ENCODE measurements at regions not wholly inside any gene's neighbourhood (a gene's known extent, or its start where the extent isn't known, plus 50 kb on each side); places are given as distances from the start of the nearest gene placed in this dataset.

GRCh38 chr1:219273088-219273686, 99.5 kb downstream of the LYPLAL1 start:
- Mint-ChIP-seq H3K4me1 (peaks cover 4% of the 10 kb centered on the region), H3K36me3 (ENCODE audit: low read depth) (no peaks in the 10 kb centered on the region), H3K27ac (no peak overlapping the region), H3K4me3 (no peak overlapping the region), H3K27me3 (ENCODE audit: insufficient read depth) (no peaks in the 10 kb centered on the region), H3K9me3 (no peaks in the 10 kb centered on the region)
- H3K9ac ChIP-seq (ENCODE audit: extremely low read depth, low read length, poor library complexity, severe bottlenecking): no peak overlapping the region
- WGBS, 2 experiments (ENCODE audit: insufficient coverage in 1 of 2, insufficient read length in 1 of 2): 99 to 100% methylated on average over 1 to 3 of the region's 3 CpGs
- no peak for DNase-seq
- H3K27ac ChIP-seq (ENCODE audit: low read depth, low read length): no peak overlapping the region
- TF ChIP-seq, protein P1, sequence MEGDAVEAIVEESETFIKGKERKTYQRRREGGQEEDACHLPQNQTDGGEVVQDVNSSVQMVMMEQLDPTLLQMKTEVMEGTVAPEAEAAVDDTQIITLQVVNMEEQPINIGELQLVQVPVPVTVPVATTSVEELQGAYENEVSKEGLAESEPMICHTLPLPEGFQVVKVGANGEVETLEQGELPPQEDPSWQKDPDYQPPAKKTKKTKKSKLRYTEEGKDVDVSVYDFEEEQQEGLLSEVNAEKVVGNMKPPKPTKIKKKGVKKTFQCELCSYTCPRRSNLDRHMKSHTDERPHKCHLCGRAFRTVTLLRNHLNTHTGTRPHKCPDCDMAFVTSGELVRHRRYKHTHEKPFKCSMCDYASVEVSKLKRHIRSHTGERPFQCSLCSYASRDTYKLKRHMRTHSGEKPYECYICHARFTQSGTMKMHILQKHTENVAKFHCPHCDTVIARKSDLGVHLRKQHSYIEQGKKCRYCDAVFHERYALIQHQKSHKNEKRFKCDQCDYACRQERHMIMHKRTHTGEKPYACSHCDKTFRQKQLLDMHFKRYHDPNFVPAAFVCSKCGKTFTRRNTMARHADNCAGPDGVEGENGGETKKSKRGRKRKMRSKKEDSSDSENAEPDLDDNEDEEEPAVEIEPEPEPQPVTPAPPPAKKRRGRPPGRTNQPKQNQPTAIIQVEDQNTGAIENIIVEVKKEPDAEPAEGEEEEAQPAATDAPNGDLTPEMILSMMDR (conservative IDR thresholded peaks at IDR 0.05): no peak
- H3K27me3 ChIP-seq (ENCODE audit: control insufficient read depth, insufficient read depth, low read length, poor library complexity, severe bottlenecking): no peaks in the 10 kb centered on the region
- H3K4me3 ChIP-seq (ENCODE audit: low read length): no peak overlapping the region
- no peaks in the 10 kb centered on the region for H3K4me1 ChIP-seq (ENCODE audit: control insufficient read depth, insufficient read depth, low read length)
- no peaks in the 10 kb centered on the region for H3K36me3 ChIP-seq (ENCODE audit: control insufficient read depth, insufficient read depth, low read length)
- H3K9me3 ChIP-seq (ENCODE audit: control insufficient read depth, low read length): no peaks in the 10 kb centered on the region

GRCh38 chr1:219271818-219272535, 98.3 kb downstream of the LYPLAL1 start:
- Histone ChIP-seq H3K27me3 (ENCODE audit: control insufficient read depth, insufficient read depth, low read length, poor library complexity, severe bottlenecking) (no peaks in the 10 kb centered on the region), H3K27ac (ENCODE audit: low read depth, low read length) (no peak overlapping the region), H3K36me3 (ENCODE audit: control insufficient read depth, insufficient read depth, low read length) (no peaks in the 10 kb centered on the region), H3K4me1 (ENCODE audit: control insufficient read depth, insufficient read depth, low read length) (no peaks in the 10 kb centered on the region), H3K9ac (ENCODE audit: extremely low read depth, low read length, poor library complexity, severe bottlenecking) (no peak overlapping the region), H3K4me3 (ENCODE audit: low read length) (no peak overlapping the region), H3K9me3 (ENCODE audit: control insufficient read depth, low read length) (no peaks in the 10 kb centered on the region)
- H3K27ac Mint-ChIP-seq: no peak overlapping the region
- no peaks in the 10 kb centered on the region for H3K27me3 Mint-ChIP-seq (ENCODE audit: insufficient read depth)
- H3K4me1 Mint-ChIP-seq: peaks cover 4% of the 10 kb centered on the region
- H3K36me3 Mint-ChIP-seq (ENCODE audit: low read depth): no peaks in the 10 kb centered on the region
- TF ChIP-seq, protein P1 (conservative IDR thresholded peaks at IDR 0.05): no peak
- DNase-seq: no peak
- 78 to 93% methylated on average over 2 to 5 of the region's 5 CpGs for WGBS, 2 experiments (ENCODE audit: insufficient coverage in 1 of 2, insufficient read length in 1 of 2)
- H3K4me3 Mint-ChIP-seq: no peak overlapping the region
- no peaks in the 10 kb centered on the region for H3K9me3 Mint-ChIP-seq

GRCh38 chr1:219269171-219269570, 95.5 kb downstream of the LYPLAL1 start:
- no peak overlapping the region for H3K27ac Mint-ChIP-seq
- TF ChIP-seq, protein P1 (conservative IDR thresholded peaks at IDR 0.05): no peak
- H3K36me3 Mint-ChIP-seq (ENCODE audit: low read depth): no peaks in the 10 kb centered on the region

More at GRCh38 chr1:219269171-219269570, 95.5 kb downstream of the LYPLAL1 start:
- Mint-ChIP-seq H3K27me3 (ENCODE audit: insufficient read depth) (no peaks in the 10 kb centered on the region), H3K4me1 (peaks cover 8% of the 10 kb centered on the region), H3K4me3 (no peak overlapping the region), H3K9me3 (no peaks in the 10 kb centered on the region)
- Histone ChIP-seq H3K4me3 (ENCODE audit: low read length) (no peak overlapping the region), H3K9me3 (ENCODE audit: control insufficient read depth, low read length) (no peaks in the 10 kb centered on the region), H3K27ac (ENCODE audit: low read depth, low read length) (no peak overlapping the region), H3K36me3 (ENCODE audit: control insufficient read depth, insufficient read depth, low read length) (no peaks in the 10 kb centered on the region), H3K9ac (ENCODE audit: extremely low read depth, low read length, poor library complexity, severe bottlenecking) (no peak overlapping the region), H3K4me1 (ENCODE audit: control insufficient read depth, insufficient read depth, low read length) (no peaks in the 10 kb centered on the region), H3K27me3 (ENCODE audit: control insufficient read depth, insufficient read depth, low read length, poor library complexity, severe bottlenecking) (no peaks in the 10 kb centered on the region)
- DNase-seq: no peak
